ENCODE measurements at regions not wholly inside any gene's neighbourhood (a gene's known extent, or its start where the extent isn't known, plus 50 kb on each side); places are given as distances from the start of the nearest gene placed in this dataset.

DNA sequence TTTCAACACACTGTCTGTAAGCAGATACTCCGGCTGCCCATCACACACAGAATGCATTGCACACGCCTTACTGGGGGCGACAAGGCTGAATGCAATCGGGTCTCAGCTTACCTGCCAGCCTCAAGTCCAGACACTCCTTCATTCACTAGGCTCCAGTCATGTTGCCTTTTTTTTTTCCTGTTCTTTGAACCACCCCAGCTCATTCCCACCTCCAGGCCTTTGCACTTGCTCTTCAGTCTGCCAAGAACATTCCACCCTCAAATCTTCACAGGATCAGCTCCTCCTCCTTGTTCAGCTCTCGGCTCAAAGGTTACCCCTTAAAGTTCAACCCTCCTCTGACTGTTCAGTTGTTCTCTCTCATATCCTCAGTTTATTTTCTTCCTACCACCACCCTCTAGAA, 181.9 kb upstream of the ESRRG start:
- Mint-ChIP-seq H3K36me3 (ENCODE audit: unreplicated experiment) (no peaks in the 10 kb centered on the region), H3K27me3 (ENCODE audit: unreplicated experiment) (no peaks in the 10 kb centered on the region), H3K27ac (ENCODE audit: unreplicated experiment) (no peak overlapping the region), H3K4me1 (ENCODE audit: unreplicated experiment) (no peaks in the 10 kb centered on the region), H3K4me3 (ENCODE audit: unreplicated experiment) (no peak overlapping the region), H3K9me3 (ENCODE audit: unreplicated experiment) (no peaks in the 10 kb centered on the region)
- TF ChIP-seq, protein P1, sequence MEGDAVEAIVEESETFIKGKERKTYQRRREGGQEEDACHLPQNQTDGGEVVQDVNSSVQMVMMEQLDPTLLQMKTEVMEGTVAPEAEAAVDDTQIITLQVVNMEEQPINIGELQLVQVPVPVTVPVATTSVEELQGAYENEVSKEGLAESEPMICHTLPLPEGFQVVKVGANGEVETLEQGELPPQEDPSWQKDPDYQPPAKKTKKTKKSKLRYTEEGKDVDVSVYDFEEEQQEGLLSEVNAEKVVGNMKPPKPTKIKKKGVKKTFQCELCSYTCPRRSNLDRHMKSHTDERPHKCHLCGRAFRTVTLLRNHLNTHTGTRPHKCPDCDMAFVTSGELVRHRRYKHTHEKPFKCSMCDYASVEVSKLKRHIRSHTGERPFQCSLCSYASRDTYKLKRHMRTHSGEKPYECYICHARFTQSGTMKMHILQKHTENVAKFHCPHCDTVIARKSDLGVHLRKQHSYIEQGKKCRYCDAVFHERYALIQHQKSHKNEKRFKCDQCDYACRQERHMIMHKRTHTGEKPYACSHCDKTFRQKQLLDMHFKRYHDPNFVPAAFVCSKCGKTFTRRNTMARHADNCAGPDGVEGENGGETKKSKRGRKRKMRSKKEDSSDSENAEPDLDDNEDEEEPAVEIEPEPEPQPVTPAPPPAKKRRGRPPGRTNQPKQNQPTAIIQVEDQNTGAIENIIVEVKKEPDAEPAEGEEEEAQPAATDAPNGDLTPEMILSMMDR (IDR thresholded peaks at IDR 0.05), result no peak
- no peak for DNase-seq (ENCODE audit: extremely low spot score, unreplicated experiment)

DNA sequence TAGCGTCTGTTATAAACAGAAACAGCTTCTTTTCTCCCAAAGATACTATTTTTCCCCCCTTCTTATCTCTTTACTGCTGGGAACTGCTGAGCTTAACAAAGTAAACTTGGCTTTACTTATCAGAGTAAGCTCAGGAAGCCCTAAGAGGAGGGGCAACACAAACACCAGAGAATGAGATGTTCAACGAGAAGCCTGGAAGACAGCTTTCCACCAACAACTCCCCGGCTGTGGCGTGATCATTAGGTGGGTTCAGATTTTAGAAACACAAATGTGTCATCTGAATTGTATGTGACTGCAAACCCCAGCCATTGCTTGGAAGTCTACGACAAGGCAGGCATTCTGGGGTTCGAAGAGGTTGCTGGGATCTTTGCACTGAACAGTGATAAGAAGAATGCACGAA, 181.2 kb upstream of the ESRRG start:
- no peaks in the 10 kb centered on the region for H3K27me3 Mint-ChIP-seq (ENCODE audit: unreplicated experiment)
- no peaks in the 10 kb centered on the region for H3K36me3 Mint-ChIP-seq (ENCODE audit: unreplicated experiment)
- no peak overlapping the region for H3K4me3 Mint-ChIP-seq (ENCODE audit: unreplicated experiment)
- H3K27ac Mint-ChIP-seq (ENCODE audit: unreplicated experiment), result no peak overlapping the region
- DNase-seq (ENCODE audit: extremely low spot score, unreplicated experiment), result no peak
- TF ChIP-seq, protein P1 (IDR thresholded peaks at IDR 0.05), result no peak
- no peaks in the 10 kb centered on the region for H3K9me3 Mint-ChIP-seq (ENCODE audit: unreplicated experiment)
- no peaks in the 10 kb centered on the region for H3K4me1 Mint-ChIP-seq (ENCODE audit: unreplicated experiment)

DNA sequence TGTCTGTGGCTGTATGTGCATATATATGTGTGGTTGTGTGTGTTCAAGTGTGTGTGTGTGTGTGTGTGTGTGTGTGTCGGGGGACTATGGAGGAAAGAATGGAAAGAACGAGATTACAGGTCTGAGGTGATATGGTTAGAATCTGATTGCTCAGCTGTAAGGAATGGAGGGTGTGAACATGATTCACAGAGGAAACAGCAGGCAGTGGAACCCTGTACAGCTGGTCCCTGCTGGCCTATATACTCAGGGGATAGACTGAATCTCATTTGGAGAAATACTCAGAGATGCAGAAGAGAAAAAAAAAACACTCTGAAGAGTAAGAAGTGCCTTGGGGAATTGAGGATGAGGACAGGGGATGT, 180.1 kb upstream of the ESRRG start:
- no peaks in the 10 kb centered on the region for H3K4me1 Mint-ChIP-seq (ENCODE audit: unreplicated experiment)
- H3K4me3 Mint-ChIP-seq (ENCODE audit: unreplicated experiment), result no peak overlapping the region
- H3K27ac Mint-ChIP-seq (ENCODE audit: unreplicated experiment), result no peak overlapping the region
- TF ChIP-seq, protein P1 (IDR thresholded peaks at IDR 0.05), result no peak
- H3K36me3 Mint-ChIP-seq (ENCODE audit: unreplicated experiment), result no peaks in the 10 kb centered on the region
- no peaks in the 10 kb centered on the region for H3K27me3 Mint-ChIP-seq (ENCODE audit: unreplicated experiment)
- no peak for DNase-seq (ENCODE audit: extremely low spot score, unreplicated experiment)
- H3K9me3 Mint-ChIP-seq (ENCODE audit: unreplicated experiment), result no peaks in the 10 kb centered on the region

DNA sequence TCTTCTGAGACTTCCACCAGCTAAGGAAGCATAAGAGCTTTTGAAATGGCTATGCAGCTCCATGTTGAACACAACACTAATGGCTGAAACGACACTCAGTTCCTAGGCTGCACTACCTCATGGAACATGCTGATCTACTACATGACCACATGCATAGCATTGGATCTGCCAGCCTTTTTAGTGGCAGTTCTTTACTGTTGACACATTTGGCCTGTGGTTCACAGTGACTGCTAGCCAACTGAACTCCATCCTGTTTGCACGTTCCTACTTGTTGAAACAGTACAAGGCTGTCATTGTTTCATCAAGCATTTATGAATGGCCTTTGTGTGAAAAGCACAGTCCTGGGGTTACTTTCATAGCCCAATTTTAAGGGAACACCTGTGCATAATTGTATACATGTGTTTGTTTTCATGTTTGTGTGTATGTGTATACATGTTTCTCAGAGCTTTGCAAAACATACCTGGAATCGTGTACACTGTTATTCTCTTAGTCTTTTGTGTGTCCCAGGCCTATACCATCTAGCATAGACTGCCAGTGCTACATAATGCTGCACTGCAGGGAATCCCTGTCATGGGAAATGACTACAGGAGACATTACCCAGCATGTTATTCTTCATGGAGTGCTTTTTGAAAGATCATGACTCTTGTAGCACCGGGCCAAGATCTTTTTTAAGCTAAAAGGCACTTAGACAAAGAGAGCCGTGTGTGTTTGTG, 179.6 kb upstream of the ESRRG start:
- H3K27me3 Mint-ChIP-seq (ENCODE audit: unreplicated experiment), result no peaks in the 10 kb centered on the region
- TF ChIP-seq, protein P1 (IDR thresholded peaks at IDR 0.05), result no peak
- no peaks in the 10 kb centered on the region for H3K4me1 Mint-ChIP-seq (ENCODE audit: unreplicated experiment)
- H3K36me3 Mint-ChIP-seq (ENCODE audit: unreplicated experiment), result no peaks in the 10 kb centered on the region
- DNase-seq (ENCODE audit: extremely low spot score, unreplicated experiment), result no peak
- no peaks in the 10 kb centered on the region for H3K9me3 Mint-ChIP-seq (ENCODE audit: unreplicated experiment)
- H3K4me3 Mint-ChIP-seq (ENCODE audit: unreplicated experiment), result no peak overlapping the region
- H3K27ac Mint-ChIP-seq (ENCODE audit: unreplicated experiment), result no peak overlapping the region

DNA sequence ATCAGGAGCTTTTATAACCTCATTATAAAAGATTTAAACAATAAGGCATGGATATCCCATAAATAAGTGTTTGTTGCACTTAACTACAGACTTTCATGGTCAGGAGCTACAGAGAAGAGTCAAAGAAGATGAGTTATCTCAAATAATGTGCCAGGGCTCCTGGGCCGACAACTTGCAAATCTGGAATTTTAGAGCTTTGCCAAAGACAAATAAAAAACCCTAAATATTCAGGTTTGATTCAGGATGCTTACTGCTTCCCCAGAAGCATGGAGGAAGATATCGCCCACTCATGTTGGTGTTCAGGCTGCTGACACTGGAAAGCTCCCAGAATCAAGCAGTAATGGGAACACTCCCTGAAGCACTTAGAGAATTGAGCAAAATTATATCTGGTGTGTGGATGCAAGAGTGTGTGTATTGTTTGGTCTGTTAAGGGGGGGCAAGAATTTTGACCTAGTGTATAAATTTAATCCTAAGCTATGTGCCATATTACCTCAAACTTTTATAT, 176.9 kb upstream of the ESRRG start:
- TF ChIP-seq, protein P1 (IDR thresholded peaks at IDR 0.05), result no peak
- Mint-ChIP-seq H3K27me3 (ENCODE audit: unreplicated experiment) (no peaks in the 10 kb centered on the region), H3K36me3 (ENCODE audit: unreplicated experiment) (no peaks in the 10 kb centered on the region), H3K27ac (ENCODE audit: unreplicated experiment) (no peak overlapping the region), H3K4me3 (ENCODE audit: unreplicated experiment) (no peak overlapping the region), H3K9me3 (ENCODE audit: unreplicated experiment) (no peaks in the 10 kb centered on the region), H3K4me1 (ENCODE audit: unreplicated experiment) (no peaks in the 10 kb centered on the region)
- no peak for DNase-seq (ENCODE audit: extremely low spot score, unreplicated experiment)

All from osteocyte (in vitro differentiated cells).